GM21423 (cell line): ENCODE measurements at regions not wholly inside any gene's neighbourhood (a gene's known extent, or its start where the extent isn't known, plus 50 kb on each side); places are given as distances from the start of the nearest gene placed in this dataset.

Experiments
- ATAC-seq: cut with Tn5 transposase; IDR thresholded peaks from one replicate; pipeline ENCODE4 v1.9.1; 2021; ENCODE audit warnings: mild to moderate bottlenecking, moderate library complexity; ENCODE audit not compliant: unreplicated experiment

DNA sequence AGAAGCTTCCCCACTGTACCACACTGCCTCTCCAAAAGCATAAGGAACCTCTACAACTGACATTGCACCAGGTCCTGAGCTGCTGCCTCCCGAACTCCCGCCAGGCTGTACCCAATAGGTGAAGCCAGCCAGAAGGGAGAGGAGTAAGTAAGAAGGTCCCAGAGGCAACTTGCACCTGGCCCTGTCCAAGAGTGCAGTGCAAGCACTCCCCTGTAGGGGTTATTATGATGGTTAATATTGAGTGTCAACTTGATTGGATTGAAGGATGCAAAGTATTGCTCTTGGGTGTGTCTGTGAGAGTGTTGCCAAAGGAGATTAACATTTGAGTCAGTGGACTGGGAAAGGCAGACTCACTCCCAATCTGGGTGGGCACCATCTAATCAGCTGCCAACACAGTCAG lies 879.3 kb upstream of the SLIT2 start:
- ATAC-seq: no peak

DNA sequence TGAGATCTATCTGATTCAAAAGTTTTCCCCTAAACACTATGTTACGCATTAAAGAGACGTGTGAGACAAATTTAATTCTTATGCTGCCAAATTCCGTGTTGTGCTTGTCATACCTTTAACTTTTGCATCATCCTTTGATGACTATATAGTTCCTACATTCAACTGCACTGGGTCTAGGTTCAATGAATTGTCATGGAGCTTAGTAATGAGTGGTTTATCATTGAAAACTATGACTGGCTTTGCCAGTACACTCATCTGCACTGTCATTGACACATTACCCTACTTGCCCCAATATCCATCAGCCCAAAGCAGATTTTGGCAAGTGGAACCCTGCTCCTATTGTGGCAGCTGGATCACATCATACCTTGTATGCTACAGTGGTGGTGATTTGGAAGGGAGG lies 882.9 kb upstream of the SLIT2 start:
- no peak for ATAC-seq

DNA sequence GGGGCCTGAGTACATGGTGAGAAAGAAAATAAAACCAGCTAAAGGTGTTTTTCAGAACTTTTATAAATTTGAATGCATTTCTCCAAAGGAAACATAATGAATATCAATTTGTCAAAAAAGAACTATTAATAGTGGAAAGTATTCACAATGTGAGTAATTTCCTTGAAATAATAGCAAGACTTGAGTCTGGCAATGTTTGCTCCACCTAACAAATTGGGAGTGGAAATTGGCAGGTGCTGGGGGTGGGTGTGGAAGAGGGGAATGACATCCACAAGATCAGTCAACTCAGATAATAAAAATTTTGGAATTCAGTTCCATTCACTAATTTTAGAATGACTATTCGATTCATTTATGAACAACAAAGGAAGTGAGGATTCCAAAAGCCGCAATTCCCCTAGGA lies 884.8 kb upstream of the SLIT2 start:
- no peak for ATAC-seq

DNA sequence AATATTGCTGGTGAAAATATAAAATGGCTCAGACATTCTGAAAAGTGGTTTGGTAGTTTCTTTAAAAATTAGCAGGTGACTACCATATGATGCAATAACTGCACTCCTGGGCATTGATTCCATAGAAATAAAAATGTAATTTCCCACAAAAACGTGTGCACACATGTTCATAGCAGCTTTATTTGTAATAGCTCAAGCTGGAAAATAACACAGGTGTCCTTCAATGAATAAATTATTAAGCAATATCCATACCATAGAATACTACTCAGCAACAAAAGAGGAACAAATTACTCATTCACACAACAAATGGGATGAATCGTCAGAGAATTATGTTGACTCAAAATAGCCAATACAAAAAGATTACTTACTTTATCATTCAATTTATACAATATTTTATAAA lies 893.7 kb upstream of the SLIT2 start:
- no peak for ATAC-seq

DNA sequence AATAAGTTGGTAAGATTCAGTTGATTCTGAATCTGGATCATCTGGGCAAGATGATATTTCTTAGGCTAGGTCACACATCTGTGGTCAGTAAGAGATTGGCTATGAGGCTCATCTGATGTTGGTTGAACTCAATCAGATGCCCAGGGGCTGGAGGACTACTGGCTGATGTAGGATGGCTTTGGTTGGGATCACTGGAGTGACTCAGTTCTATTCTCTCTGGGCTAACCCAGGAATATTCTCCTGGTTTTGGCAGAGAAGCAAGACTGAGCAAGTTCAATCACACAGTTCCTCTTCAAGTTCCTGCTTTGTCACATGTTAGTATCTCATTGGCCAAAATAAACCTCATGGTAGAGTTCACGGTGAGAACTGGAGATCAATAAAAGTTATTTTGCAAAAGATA lies 902.3 kb upstream of the SLIT2 start:
- no peak for ATAC-seq

DNA sequence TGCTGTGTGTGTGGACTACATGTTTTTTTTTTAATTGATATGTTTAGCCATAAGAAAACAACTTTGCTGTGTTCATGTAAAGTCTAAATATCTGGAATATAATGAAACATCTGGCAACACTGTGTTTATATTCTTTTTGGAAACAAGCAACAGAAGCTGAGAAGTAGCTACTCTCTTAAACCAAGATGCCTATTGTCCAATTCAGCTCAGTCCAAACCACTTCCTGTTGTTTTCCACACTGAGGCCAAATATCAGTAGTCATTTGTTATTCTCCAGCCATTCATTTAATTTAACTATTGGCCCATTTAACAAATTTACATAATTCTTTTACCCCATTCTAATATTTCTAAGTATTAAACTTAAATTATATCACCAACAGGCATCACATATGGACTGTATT lies 903.0 kb upstream of the SLIT2 start:
- ATAC-seq: no peak

DNA sequence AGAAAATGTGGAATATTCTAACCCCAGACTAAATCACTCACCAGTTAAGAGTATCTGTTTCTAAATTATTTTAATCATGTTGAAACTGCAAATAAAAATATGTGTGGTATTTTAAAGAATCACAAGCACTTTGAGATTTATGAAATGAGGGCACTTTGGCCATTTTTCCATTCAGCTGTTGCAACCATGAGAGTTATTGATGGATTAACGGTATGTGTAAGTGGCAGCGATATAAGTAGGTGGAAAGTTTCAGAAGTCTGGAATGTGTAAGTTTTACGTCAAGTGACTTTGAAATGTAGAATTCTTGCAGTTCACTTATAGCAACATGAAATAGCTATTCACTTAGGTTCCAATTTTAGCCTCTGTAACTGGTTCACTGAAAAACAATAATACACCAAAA lies 905.1 kb upstream of the SLIT2 start:
- no peak for ATAC-seq

DNA sequence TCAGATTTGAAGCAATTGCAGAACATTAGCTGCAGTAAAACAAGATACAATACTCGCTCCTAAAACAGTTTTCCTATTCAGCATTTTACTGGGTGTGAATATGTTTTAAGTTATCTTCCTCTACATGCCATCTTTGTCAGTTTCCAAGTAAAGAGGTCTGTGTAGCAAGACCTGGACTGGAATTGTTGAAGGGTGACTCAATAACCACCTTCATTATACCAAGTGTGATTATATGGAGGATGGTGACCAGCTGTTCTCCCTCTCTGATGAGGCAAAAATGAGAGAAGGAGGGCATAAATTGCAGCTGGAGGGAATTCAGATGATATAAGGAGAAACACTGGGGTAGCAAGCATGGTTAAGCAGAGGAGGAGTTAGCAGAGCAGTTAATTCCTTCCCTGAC lies 922.1 kb upstream of the SLIT2 start:
- ATAC-seq: no peak

DNA sequence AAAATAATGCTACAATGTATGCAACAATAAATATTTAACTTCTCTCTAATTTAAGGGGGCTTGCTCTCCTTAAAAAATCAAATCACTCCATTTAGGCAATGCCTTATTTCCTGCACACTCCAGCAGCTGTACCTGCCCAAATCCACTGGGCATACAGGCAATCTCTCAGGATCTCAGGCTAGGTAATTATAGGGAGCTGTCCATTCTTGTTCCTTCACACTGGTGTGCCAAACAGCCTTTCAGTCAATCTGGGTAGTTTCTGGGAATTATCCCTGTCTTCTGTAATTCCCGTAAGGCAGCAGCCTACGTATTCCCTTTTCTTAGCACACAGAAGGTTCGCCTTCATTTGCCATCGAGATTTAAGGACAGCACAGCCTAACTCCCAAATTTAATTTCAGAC lies 922.6 kb upstream of the SLIT2 start:
- no peak for ATAC-seq

DNA sequence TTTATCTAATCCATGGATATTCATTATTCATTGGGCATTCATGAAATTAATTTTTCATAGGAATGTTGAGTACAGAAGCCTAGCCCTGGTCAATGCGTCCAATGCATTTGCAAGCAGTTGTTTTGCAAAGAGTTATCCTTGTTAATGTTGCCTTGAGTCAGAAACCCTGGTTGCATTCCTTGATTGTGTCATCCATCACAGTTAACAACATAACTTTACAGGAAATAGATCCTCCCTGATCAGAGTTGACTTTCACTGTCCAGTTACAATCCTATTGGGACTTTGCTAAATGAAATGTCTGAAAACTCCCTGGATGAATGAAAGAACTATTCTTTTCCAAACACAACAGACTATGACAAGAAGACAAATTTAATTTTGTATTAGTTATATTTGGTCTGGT lies 924.3 kb upstream of the SLIT2 start:
- ATAC-seq: no peak

DNA sequence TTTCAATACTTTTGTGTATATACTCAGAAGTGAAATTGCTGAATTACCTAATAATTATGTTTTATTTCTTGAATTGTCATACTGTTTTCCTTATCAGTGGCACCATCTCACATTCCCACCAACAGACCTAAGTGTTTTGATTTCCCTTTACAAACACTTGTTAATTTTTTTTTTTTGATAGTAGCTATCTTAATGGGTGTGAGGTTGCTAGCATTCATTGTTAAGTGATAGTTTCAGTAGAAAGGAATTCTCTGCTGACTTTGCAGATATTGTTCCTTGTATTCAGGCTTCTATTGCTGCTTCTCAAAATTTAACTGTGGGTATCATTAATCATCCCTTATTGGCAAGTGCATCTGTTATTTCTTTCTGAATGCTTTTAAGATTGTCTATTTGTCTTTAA lies 927.5 kb upstream of the SLIT2 start:
- no peak for ATAC-seq

DNA sequence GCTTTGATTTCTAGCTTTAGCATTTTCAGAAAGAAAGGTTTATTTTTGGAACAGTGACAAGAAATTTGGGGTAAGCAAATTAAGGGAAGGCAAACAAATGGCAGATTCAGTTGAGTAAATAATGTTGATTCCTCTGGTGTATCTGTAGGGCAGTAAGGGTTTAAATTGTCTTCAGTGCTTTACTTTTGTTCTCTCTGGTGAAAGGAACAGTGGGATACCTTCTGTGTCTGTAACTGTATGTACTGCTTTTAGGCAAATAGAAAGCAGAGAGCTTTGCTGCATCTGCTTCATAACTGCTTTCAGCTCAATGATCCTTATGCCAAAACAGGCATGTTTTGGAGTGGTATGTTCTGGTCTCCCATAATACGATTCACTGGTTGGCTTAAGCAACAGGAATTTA lies 932.1 kb upstream of the SLIT2 start:
- ATAC-seq: no peak

DNA sequence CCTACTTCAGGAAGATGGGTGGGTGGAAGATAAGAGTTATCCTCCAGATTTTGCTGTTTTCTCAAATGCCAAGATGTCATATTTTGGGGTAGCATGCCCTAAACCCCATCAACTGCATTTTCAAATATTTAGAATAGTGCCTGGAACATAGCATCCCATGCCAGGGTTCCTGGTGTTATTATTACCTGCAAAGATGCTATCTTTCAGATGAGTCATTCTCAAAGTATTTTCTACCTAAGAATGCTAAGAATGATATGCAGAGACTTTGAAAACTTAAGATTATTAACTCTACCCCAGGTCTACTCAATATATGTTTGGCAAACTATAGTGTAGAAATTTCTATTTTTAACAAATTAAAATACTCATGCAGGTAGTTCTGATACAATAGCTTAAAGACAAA lies 934.3 kb upstream of the SLIT2 start:
- no peak for ATAC-seq

DNA sequence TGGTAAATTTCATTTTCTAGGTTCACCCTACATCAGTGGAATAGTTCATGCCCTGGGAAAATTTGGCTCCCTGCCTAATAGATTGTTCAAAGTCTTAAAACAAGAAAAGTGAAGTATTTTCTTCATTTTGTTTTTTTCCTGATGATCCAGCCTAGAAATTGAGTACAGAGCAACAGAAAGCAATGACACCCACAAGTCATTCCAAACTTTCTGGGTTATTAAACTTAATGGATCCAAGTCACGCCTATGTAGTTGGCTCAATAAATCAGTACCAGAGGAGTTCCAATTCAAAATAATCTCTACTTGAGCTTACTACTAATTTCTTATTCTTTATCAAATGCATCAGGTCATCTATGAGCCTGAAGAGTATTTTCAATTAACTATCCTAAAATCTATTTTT lies 937.6 kb upstream of the SLIT2 start:
- ATAC-seq: no peak

DNA sequence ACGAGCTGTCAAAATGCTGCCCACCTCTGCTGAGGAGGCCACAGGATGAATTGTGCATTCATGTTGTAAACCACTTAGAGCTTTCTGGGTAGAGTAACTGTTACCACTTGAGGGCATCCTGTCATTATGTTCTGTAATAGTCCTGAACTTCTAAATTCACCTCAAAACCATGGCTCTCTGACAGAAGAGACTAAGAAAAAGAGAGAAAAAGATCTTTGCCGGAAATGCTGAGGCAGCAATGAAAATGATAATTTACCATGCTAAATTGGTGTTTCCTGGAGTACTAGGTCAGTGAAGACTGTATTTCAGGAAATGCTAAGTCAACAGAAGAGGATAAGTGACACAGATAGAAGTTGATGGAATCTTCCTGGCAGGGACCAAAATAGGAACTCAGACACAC lies 942.3 kb upstream of the SLIT2 start:
- ATAC-seq: no peak

DNA sequence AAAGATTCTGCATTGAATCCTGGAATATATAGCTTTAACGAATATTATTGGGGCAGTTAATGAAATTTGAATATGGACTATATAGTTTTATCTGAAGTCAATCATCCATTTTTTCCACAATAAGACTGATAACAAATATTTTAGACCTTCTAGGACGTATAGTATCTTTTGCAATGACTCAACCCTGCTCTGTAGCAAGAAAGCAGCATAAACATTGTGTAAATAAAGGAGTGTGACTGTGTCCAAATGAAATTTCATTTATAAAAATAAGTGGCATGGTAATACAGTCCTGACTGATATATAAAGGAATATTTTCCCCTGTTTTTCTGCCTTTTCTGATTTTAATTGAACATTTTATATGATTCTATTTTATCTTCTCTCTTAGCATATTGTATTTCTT lies 947.7 kb upstream of the SLIT2 start:
- ATAC-seq: no peak

DNA sequence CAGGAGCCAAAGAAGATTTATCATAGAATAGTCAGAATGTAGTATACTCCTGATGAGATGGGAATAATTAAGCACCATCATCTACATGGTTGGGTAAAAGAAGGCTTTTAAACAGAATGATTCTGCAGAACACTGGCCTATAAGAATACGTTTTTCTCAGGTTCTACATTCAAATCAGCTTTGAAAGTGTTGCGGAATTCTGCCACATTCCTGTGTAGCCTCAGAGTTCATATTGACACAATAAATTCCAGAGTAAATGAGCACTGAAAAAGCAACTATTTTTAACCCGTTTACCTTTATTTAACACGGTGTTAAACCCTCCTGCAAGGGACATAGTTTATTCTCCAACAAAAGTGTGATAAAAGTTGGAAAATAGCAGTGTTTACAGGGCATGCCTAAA lies 950.2 kb upstream of the SLIT2 start:
- ATAC-seq: no peak

DNA sequence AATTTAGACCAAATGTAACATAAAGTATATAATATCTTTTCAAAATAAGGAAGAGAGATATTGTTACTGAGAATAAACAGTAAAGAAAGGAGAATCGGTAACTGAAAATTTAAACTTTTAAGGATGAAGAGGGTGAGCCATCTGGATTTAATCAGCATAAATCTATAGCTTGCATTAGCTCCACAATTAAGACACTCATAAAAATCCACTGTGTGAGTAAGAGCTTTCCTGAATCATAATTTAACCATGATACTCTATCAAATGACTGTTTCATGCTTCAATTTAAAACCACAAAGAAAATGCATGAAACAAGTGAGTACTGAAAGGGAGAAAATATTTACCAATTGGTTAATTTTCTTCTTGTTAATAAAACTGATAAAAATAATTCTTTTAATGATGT lies 951.5 kb upstream of the SLIT2 start:
- no peak for ATAC-seq

DNA sequence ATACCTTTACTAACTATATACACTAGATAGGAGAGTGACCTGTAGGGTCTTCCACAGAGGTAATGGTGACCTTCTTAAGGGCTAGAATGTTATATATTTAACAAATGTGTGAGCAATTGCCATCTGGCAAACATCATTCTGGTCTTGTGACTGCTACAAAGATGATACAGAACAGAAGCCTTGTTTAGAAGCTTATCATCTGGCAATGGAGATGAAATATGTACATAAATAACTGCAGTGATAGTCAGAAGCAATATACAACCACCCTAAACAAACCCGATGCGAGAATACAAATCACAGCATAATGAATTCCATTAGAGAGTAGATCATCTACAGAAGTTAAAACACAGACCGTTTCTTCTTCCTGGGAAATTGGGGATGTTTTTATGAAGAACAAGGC lies 952.7 kb upstream of the SLIT2 start:
- no peak for ATAC-seq

DNA sequence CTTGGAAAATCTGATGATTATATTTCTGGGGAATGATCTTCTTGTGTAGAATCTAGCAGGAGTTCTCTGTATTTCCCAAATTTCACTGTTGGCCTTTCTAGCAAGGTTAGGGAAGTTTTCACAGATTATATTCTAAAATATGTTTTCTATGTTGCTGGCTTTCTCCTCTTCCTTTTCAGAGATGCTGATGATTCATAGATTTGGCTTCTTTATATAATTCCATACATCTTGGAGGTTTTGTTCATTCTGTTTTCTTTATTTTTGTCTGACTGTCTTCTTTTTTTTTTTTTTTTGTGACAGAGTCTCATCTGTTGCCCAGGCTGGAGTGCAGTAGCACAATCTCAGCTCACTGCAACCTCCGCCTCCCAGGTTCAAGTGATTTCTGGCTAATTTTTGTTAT lies 957.9 kb upstream of the SLIT2 start:
- ATAC-seq: no peak

DNA sequence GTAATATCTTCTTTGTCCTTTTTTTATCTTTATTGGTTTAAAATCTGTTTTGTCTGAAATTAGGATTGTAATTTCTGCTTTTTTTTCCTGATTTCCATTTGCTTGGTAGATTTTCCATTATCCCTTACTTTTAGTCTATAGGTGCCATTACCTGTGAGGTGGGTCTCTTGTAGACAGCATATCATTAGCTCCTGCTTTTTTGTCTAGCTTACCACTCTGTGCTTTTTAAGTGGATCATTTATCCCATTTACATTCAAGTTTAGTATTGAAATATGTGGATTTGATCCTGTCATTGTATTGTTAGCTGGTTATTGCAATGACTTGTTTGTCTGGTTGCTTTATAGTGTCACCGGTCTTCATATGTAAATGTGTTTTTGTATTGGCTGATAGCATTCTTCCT lies 958.6 kb upstream of the SLIT2 start:
- no peak for ATAC-seq

DNA sequence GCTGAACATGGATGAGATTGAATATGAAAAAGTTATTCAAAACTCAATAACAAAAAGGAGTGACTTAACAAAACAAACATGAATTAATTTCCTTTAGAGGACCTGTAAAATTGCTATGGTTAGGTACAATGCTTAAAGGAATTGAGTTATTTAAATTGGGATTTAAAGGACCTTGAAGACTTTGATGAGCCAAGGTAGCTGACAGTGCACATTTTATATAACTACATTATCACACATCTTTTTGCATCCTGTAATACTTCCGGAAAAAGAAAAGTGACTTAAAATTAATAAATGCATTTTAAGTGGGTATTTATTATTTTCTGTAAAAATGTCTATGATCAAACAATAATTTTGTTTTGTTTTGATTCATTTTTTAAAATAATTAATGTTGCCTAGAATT lies 964.8 kb upstream of the SLIT2 start:
- ATAC-seq: no peak

DNA sequence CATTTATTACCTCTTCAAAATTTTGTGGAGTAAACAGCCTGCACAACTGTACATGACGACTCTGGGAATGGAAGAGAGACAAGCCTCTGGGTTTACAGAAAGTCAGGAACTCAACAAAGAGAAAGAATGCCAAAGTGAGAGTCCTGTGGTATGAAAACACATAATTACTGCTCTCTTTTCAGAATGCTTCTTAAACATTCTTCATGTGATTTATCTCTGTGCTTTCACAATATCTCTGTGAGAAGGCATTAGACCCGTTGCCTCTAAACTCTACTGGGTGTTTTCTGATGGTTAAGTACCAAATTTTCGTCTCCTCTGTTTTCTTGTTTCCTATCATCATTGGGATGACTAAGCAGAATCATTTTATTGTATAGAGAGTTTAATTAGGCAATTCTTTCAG lies 966.6 kb upstream of the SLIT2 start:
- no peak for ATAC-seq

DNA sequence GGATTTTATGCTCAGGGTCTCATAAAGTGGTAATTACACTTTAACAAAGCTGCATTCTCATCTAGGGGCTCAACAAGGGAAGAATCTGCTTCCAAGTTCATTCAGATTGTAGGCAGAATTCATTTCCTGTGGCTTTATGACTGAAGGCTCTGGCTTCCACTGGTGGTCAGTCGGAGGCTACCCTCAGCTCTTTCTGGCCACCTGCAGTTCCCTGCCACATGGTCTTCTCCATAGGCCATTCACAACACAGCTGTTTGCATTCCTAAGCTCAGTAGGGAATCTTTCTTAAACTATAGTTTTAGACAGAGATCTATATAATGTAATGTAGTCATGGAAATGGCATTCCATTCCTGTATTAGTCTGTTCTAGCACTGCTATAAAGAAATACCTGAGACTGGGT lies 973.0 kb upstream of the SLIT2 start:
- no peak for ATAC-seq
